HEK293 (cell line): ENCODE measurements at regions not wholly inside any gene's neighbourhood (a gene's known extent, or its start where the extent isn't known, plus 50 kb on each side); places are given as distances from the start of the nearest gene placed in this dataset.

ENCODE experiments used
- CTCF ChIA-PET: fragments of 350-600 bp; formaldehyde crosslinking; extraction: SDS; loops from one replicate; lab custom pipeline; 2021; ENCODE audit warnings: antibody characterized with exemption; lab: Yijun Ruan, JAX
- POLR2A ChIA-PET: fragments of 300-600 bp; formaldehyde crosslinking; extraction: SDS; loops from one replicate; lab custom pipeline; 2020; ENCODE audit warnings: antibody characterized with exemption, inconsistent platforms; lab: Yijun Ruan, JAX
- H3K27ac ChIP-seq: fragments of 200-500 bp; sonication (Bioruptor generic); 2 replicates; pipeline ENCODE4 v1.5.1; 2014; ENCODE audit warnings: low read depth, low read length, control low read depth, inconsistent platforms; ENCODE audit errors: extremely low read depth
- H3K36me3 ChIP-seq, 2 experiments: fragments of 200-500 bp in 1 of 2; sonication (Bioruptor generic) in 1 of 2; 1 replicate in 1 of 2; 2 replicates in 1 of 2; pipeline ENCODE4 v1.5.1; 2014 to 2017; ENCODE audit warnings: inconsistent platforms in 2 of 2, low read length in 2 of 2; ENCODE audit not compliant: control insufficient read depth in 2 of 2, insufficient read depth in 1 of 2
- H3K4me1 ChIP-seq: fragments of 200-500 bp; sonication (Bioruptor generic); 2 replicates; pipeline ENCODE4 v1.5.1; 2014; ENCODE audit warnings: mild to moderate bottlenecking, low read length, inconsistent platforms; ENCODE audit not compliant: control insufficient read depth, insufficient read depth
- H3K4me3 ChIP-seq: 2 replicates; pipeline ENCODE4 v1.5.1; 2011; ENCODE audit warnings: low read depth, mild to moderate bottlenecking, control low read depth, low read length, moderate library complexity
- H3K9me3 ChIP-seq: fragments of 200-500 bp; sonication (Bioruptor generic); 2 replicates; pipeline ENCODE4 v1.5.1; 2014; ENCODE audit warnings: low read depth, low read length, inconsistent platforms; ENCODE audit not compliant: control insufficient read depth, insufficient read depth
- SETDB1 ChIP-seq: IDR thresholded peaks from one replicate; pipeline ENCODE4 v1.6.1; 2017; ENCODE audit warnings: mild to moderate bottlenecking, low read length, moderate library complexity, mixed read lengths; ENCODE audit not compliant: insufficient read length
- YY1 ChIP-seq: fragments of 450-650 bp; formaldehyde crosslinking; IDR thresholded peaks from 2 replicates; pipeline ENCODE4 v1.5.1; 2018; ENCODE audit warnings: missing biosample characterization, missing genetic modification characterization
- ZBTB20 ChIP-seq: fragments of 450-650 bp; formaldehyde crosslinking; IDR thresholded peaks from 2 replicates; pipeline ENCODE4 v1.5.1; 2016; ENCODE audit warnings: missing biosample characterization, missing genetic modification characterization
- ZFP37 ChIP-seq: fragments of 450-650 bp; formaldehyde crosslinking; IDR thresholded peaks from 2 replicates; pipeline ENCODE4 v1.5.1; 2016; ENCODE audit warnings: missing biosample characterization, missing genetic modification characterization
- ZNF146 ChIP-seq: fragments of 450-650 bp; formaldehyde crosslinking; IDR thresholded peaks from 2 replicates; pipeline ENCODE4 v1.5.1; 2016; ENCODE audit warnings: missing biosample characterization, missing genetic modification characterization
- ZNF157 ChIP-seq: fragments of 450-650 bp; formaldehyde crosslinking; IDR thresholded peaks from 2 replicates; pipeline ENCODE4 v1.5.1; 2016; ENCODE audit warnings: missing biosample characterization, missing genetic modification characterization
- ZNF16 ChIP-seq: fragments of 450-650 bp; formaldehyde crosslinking; IDR thresholded peaks from 2 replicates; pipeline ENCODE4 v1.5.1; 2016; ENCODE audit warnings: low read depth, missing biosample characterization, missing genetic modification characterization
- ZNF248 ChIP-seq: fragments of 450-650 bp; formaldehyde crosslinking; IDR thresholded peaks from 2 replicates; pipeline ENCODE4 v1.5.1; 2017; ENCODE audit warnings: missing biosample characterization, missing genetic modification characterization
- ZNF302 ChIP-seq: fragments of 450-650 bp; formaldehyde crosslinking; IDR thresholded peaks from 2 replicates; pipeline ENCODE4 v1.5.1; 2016; ENCODE audit warnings: missing biosample characterization, missing genetic modification characterization, low read depth
- ZNF426 ChIP-seq: fragments of 450-650 bp; formaldehyde crosslinking; IDR thresholded peaks from 2 replicates; pipeline ENCODE4 v1.5.1; 2017; ENCODE audit warnings: missing biosample characterization, missing genetic modification characterization, mild to moderate bottlenecking, inconsistent platforms, moderate library complexity
- ZNF433 ChIP-seq: fragments of 450-650 bp; formaldehyde crosslinking; IDR thresholded peaks from 2 replicates; pipeline ENCODE4 v1.5.1; 2016; ENCODE audit warnings: missing biosample characterization, missing genetic modification characterization, low read depth
- ZNF521 ChIP-seq: fragments of 450-650 bp; formaldehyde crosslinking; IDR thresholded peaks from 2 replicates; pipeline ENCODE4 v1.5.1; 2017; ENCODE audit warnings: missing biosample characterization, mild to moderate bottlenecking, missing genetic modification characterization
- ZNF530 ChIP-seq: fragments of 450-650 bp; formaldehyde crosslinking; IDR thresholded peaks from 2 replicates; pipeline ENCODE4 v1.5.1; 2016; ENCODE audit warnings: low read depth, missing biosample characterization, missing genetic modification characterization
- ZNF580 ChIP-seq: fragments of 450-650 bp; formaldehyde crosslinking; IDR thresholded peaks from 2 replicates; pipeline ENCODE4 v1.5.1; 2016; ENCODE audit warnings: missing biosample characterization, missing genetic modification characterization
- ZNF585B ChIP-seq: fragments of 450-650 bp; formaldehyde crosslinking; IDR thresholded peaks from 2 replicates; pipeline ENCODE4 v1.5.1; 2016; ENCODE audit warnings: missing biosample characterization, missing genetic modification characterization
- ZNF707 ChIP-seq: fragments of 450-650 bp; formaldehyde crosslinking; IDR thresholded peaks from 2 replicates; pipeline ENCODE4 v1.5.1; 2016; ENCODE audit warnings: missing biosample characterization, missing genetic modification characterization
- ZNF76 ChIP-seq: fragments of 450-650 bp; formaldehyde crosslinking; IDR thresholded peaks from 2 replicates; pipeline ENCODE4; 2016; ENCODE audit warnings: low read depth, missing biosample characterization, missing genetic modification characterization, borderline replicate concordance
- TF ChIP-seq, protein P1 (sequence below): fragments of 450-650 bp; formaldehyde crosslinking; IDR thresholded peaks from 2 replicates; pipeline ENCODE4 v1.5.1; 2016; ENCODE audit warnings: missing biosample characterization, missing genetic modification characterization
- TF ChIP-seq, protein P2 (sequence below): fragments of 450-650 bp; formaldehyde crosslinking; IDR thresholded peaks from 2 replicates; pipeline ENCODE4 v1.5.1; 2017; ENCODE audit warnings: missing biosample characterization, missing genetic modification characterization

GRCh38 chr11:122344215-122344614, 228.2 kb upstream of the BLID start:
- no peaks in the 10 kb centered on the region for H3K9me3 ChIP-seq
- H3K27ac ChIP-seq, result no peak overlapping the region
- no peaks in the 10 kb centered on the region for H3K36me3 ChIP-seq
- ChIA-PET CTCF (no interaction called here), POLR2A (no interaction called here)
- TF ChIP-seq ZNF433 (no peak), ZNF302 (tag by site-specific recombination) (no peak)
- H3K4me1 ChIP-seq, result peaks cover 2% of the 10 kb centered on the region; the same call in 1 of the 2 replicates
- H3K4me3 ChIP-seq, result no peak overlapping the region

DNA sequence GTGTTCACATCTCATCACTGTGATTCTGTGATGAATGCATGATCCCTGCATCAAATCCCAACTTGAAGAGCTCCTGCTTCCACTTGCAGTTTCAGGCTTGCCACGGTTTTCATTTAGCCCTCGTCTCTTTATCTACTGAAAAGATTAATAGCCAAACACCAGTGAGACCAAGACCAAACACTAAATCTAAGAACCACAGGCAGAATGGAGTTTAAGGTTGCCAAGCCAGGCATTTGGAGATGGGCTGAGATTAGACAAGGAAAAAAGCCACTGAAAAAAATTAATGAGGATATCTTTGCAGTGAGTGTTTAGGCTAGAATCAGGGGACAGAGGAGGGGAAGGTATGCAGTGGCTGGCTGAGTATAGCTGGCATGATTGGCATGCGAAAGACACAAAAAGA, 227.2 kb upstream of the BLID start:
- ChIA-PET POLR2A (no interaction called here), CTCF (interaction anchor here (0.7 kb wide), 1 partner anchor 661 kb away, joined by 4 read pairs; no protein-coding TSS in a partner anchor)
- no peak overlapping the region for H3K27ac ChIP-seq
- H3K9me3 ChIP-seq, result no peaks in the 10 kb centered on the region
- no peak overlapping the region for H3K4me3 ChIP-seq
- H3K4me1 ChIP-seq, result peaks cover 2% of the 10 kb centered on the region; the same call in 1 of the 2 replicates
- H3K36me3 ChIP-seq, result no peaks in the 10 kb centered on the region
- TF ChIP-seq ZNF146 (no peak), ZNF426 (tag by site-specific recombination) (no peak), ZNF76 (tag by site-specific recombination) (no peak), ZNF530 (tag by site-specific recombination) (no peak), ZNF580 (tag by site-specific recombination) (no peak), ZNF707 (tag by site-specific recombination) (no peak), ZNF521 (tag by site-specific recombination) (no peak), SETDB1 (no peak)
- TF ChIP-seq, protein P1, sequence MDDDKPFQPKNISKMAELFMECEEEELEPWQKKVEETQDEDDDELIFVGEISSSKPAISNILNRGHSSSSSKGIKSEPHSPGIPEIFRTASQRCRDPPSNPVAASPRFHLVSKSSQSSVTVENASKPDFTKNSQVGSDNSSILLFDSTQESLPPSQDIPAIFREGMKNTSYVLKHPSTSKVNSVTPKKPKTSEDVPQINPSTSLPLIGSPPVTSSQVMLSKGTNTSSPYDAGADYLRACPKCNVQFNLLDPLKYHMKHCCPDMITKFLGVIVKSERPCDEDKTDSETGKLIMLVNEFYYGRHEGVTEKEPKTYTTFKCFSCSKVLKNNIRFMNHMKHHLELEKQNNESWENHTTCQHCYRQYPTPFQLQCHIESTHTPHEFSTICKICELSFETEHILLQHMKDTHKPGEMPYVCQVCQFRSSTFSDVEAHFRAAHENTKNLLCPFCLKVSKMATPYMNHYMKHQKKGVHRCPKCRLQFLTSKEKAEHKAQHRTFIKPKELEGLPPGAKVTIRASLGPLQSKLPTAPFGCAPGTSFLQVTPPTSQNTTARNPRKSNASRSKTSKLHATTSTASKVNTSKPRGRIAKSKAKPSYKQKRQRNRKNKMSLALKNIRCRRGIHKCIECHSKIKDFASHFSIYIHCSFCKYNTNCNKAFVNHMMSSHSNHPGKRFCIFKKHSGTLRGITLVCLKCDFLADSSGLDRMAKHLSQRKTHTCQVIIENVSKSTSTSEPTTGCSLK (tag by site-specific recombination), result no peak
- TF ChIP-seq, protein P2, sequence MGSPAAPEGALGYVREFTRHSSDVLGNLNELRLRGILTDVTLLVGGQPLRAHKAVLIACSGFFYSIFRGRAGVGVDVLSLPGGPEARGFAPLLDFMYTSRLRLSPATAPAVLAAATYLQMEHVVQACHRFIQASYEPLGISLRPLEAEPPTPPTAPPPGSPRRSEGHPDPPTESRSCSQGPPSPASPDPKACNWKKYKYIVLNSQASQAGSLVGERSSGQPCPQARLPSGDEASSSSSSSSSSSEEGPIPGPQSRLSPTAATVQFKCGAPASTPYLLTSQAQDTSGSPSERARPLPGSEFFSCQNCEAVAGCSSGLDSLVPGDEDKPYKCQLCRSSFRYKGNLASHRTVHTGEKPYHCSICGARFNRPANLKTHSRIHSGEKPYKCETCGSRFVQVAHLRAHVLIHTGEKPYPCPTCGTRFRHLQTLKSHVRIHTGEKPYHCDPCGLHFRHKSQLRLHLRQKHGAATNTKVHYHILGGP (tag by site-specific recombination), result no peak
- TF ChIP-seq, all 188 proteins: peak for 0

GRCh38 chr11:122342089-122342744, 226.2 kb upstream of the BLID start:
- Histone ChIP-seq H3K9me3 (no peaks in the 10 kb centered on the region), H3K4me1 (peaks cover 2% of the 10 kb centered on the region; the same call in 1 of the 2 replicates), H3K36me3 (no peaks in the 10 kb centered on the region), H3K27ac (no peak overlapping the region), H3K4me3 (no peak overlapping the region)
- POLR2A ChIA-PET, result no interaction called here
- CTCF ChIA-PET, result no interaction called here
- no peak for TF ChIP-seq ZNF248 (tag by site-specific recombination)
- no peak for TF ChIP-seq ZBTB20 (tag by site-specific recombination)
- TF ChIP-seq YY1 (tag by site-specific recombination), result no peak
- TF ChIP-seq ZNF157, result no peak
- TF ChIP-seq ZFP37, result no peak
- TF ChIP-seq ZNF16, result no peak
- TF ChIP-seq ZNF76 (tag by site-specific recombination), result no peak
- no peak for TF ChIP-seq ZNF585B (tag by site-specific recombination)
